Liver (tissue), 8 donors: ENCODE measurements at regions not wholly inside any gene's neighbourhood (a gene's known extent, or its start where the extent isn't known, plus 50 kb on each side); places are given as distances from the start of the nearest gene placed in this dataset.
"Not testable (repeated sequence)": the region's sequence is repeated elsewhere in the genome, so short reads cannot be mapped to it uniquely, and the experiment has no call there.

Source experiments
- DNase-seq: peaks from one replicate; pipeline ENCODE4 v3.0.0-alpha.2; 2017; ENCODE audit warnings: low spot score
- H3K27ac ChIP-seq, 2 donors: one replicate each; pipeline ENCODE4 v1.7.0; 2013; ENCODE audit warnings: inconsistent platforms in 2 of 2, low read length in 2 of 2, control low read depth in 1 of 2, low read depth in 1 of 2, mild to moderate bottlenecking in 1 of 2
- H3K27me3 ChIP-seq, 4 donors: one replicate each; pipeline versions ENCODE4 v1.6.1 to v1.7.0; 2013; ENCODE audit warnings: low read length in 3 of 4, inconsistent platforms in 1 of 4, mild to moderate bottlenecking in 1 of 4, moderate library complexity in 1 of 4; ENCODE audit not compliant: control insufficient read depth in 4 of 4, insufficient read depth in 4 of 4
- H3K36me3 ChIP-seq, 4 donors: one replicate each; pipeline versions ENCODE4 v1.6.1 to v1.7.0; 2013; ENCODE audit warnings: low read length in 3 of 4, mild to moderate bottlenecking in 3 of 4, low read depth in 1 of 4, moderate library complexity in 1 of 4; ENCODE audit not compliant: control insufficient read depth in 4 of 4, insufficient read depth in 3 of 4
- H3K4me1 ChIP-seq, 4 donors: one replicate each; pipeline versions ENCODE4 v1.6.1 to v1.7.0; 2013; ENCODE audit warnings: low read length in 3 of 4, mild to moderate bottlenecking in 3 of 4, moderate library complexity in 1 of 4; ENCODE audit not compliant: control insufficient read depth in 4 of 4, insufficient read depth in 4 of 4
- H3K4me3 ChIP-seq, 3 donors: one replicate each; pipeline versions ENCODE4 v1.6.1 to v1.7.0; 2013; ENCODE audit warnings: low read length in 3 of 3, control low read depth in 1 of 3, low read depth in 1 of 3, mild to moderate bottlenecking in 1 of 3
- H3K9ac ChIP-seq, 2 donors: one replicate each; pipeline ENCODE4 v1.7.0; 2013; ENCODE audit warnings: low read length in 2 of 2, mild to moderate bottlenecking in 2 of 2, moderate library complexity in 2 of 2, control low read depth in 1 of 2, low read depth in 1 of 2
- H3K9me3 ChIP-seq, 4 donors: one replicate each; pipeline versions ENCODE4 v1.6.1 to v1.7.0; 2013; ENCODE audit warnings: low read length in 3 of 4; ENCODE audit not compliant: control insufficient read depth in 4 of 4
- ATF3 ChIP-seq: IDR thresholded peaks from 2 replicates; pipeline ENCODE4 v1.6.1; 2016; ENCODE audit warnings: antibody characterized with exemption
- CTCF ChIP-seq: fragments of 150-350 bp; IDR thresholded peaks from 2 replicates; pipeline ENCODE4 v1.5.1; 2017; ENCODE audit warnings: improper control_type of control experiment, low read depth, low read length; ENCODE audit not compliant: missing input control
- EGR1 ChIP-seq, 2 donors: IDR thresholded peaks; 2 replicates each; pipeline ENCODE4 v1.6.1; 2016 to 2018; ENCODE audit warnings: antibody characterized with exemption in 2 of 2, low read depth in 2 of 2
- FOXA1 ChIP-seq: IDR thresholded peaks from 2 replicates; pipeline ENCODE4 v1.6.1; 2016; ENCODE audit warnings: antibody characterized with exemption
- FOXA2 ChIP-seq: IDR thresholded peaks from 2 replicates; pipeline ENCODE4 v1.6.1; 2016; ENCODE audit warnings: antibody characterized with exemption
- GABPA ChIP-seq, 2 donors: IDR thresholded peaks in 1 of 2; conservative IDR thresholded peaks in 1 of 2; 2 replicates each; pipeline ENCODE4 v1.6.1; 2016; ENCODE audit warnings: antibody characterized with exemption in 2 of 2, mild to moderate bottlenecking in 1 of 2, moderate library complexity in 1 of 2
- HNF4A ChIP-seq, 2 donors: conservative IDR thresholded peaks; 2 replicates each; pipeline ENCODE4 v1.6.1; 2016; ENCODE audit warnings: antibody characterized with exemption in 2 of 2, mild to moderate bottlenecking in 2 of 2
- HNF4G ChIP-seq: IDR thresholded peaks from 2 replicates; pipeline ENCODE4 v1.6.1; 2016; ENCODE audit warnings: antibody characterized with exemption
- JUND ChIP-seq, 2 donors: IDR thresholded peaks; 2 replicates each; pipeline ENCODE4 v1.6.1; 2016; ENCODE audit warnings: antibody characterized with exemption in 2 of 2
- MAX ChIP-seq: IDR thresholded peaks from 2 replicates; pipeline ENCODE4 v1.6.1; 2016; ENCODE audit warnings: antibody characterized with exemption
- NR2F2 ChIP-seq: IDR thresholded peaks from 2 replicates; pipeline ENCODE4 v1.6.1; 2016; ENCODE audit warnings: antibody characterized with exemption
- RAD21 ChIP-seq, 2 donors: IDR thresholded peaks; 2 replicates each; pipeline ENCODE4 v1.6.1; 2016; ENCODE audit warnings: antibody characterized with exemption in 2 of 2, mild to moderate bottlenecking in 2 of 2
- REST ChIP-seq: IDR thresholded peaks from 2 replicates; pipeline ENCODE4 v1.6.1; 2016; ENCODE audit warnings: antibody characterized with exemption, mild to moderate bottlenecking
- RXRA ChIP-seq, 2 donors: IDR thresholded peaks; 2 replicates each; pipeline ENCODE4 v1.6.1; 2017 to 2018; ENCODE audit warnings: antibody characterized with exemption in 2 of 2, mild to moderate bottlenecking in 1 of 2
- SP1 ChIP-seq: IDR thresholded peaks from 2 replicates; pipeline ENCODE4 v1.6.1; 2018; ENCODE audit warnings: antibody characterized with exemption, mild to moderate bottlenecking
- TAF1 ChIP-seq: conservative IDR thresholded peaks from 2 replicates; pipeline ENCODE4 v1.6.1; 2016; ENCODE audit warnings: antibody characterized with exemption, mild to moderate bottlenecking
- YY1 ChIP-seq: IDR thresholded peaks from 2 replicates; pipeline ENCODE4 v1.6.1; 2016; ENCODE audit warnings: antibody characterized with exemption, mild to moderate bottlenecking
- ZBTB33 ChIP-seq: IDR thresholded peaks from 2 replicates; pipeline ENCODE4 v1.6.1; 2016; ENCODE audit warnings: antibody characterized with exemption
- WGBS: extraction: QIAGEN DNeasy Blood & Tissue Kit; methylation state at CpG from one replicate; pipeline ENCODE4 v1.1.7; 2013; 5-methylcytosine and 5-hydroxymethylcytosine counted together
- donor health status: healthy.
- donor health status: healthy.
- donor health status: healthy.
- donor health status: healthy.
- donor health status: healthy.

GRCh38 chr2:11900891-11901290, 154.5 kb downstream of the LPIN1 start:
- not testable (repeated sequence) for H3K4me1 ChIP-seq, H3K4me3 ChIP-seq, DNase-seq, H3K36me3 ChIP-seq, H3K27ac ChIP-seq, H3K9ac ChIP-seq, H3K27me3 ChIP-seq, H3K9me3 ChIP-seq
- whole genome bisulfite sequencing, result 83% methylated on average over 4 of the region's 4 CpGs

- no peak for TF ChIP-seq TAF1
- TF ChIP-seq ATF3, result no peak
- TF ChIP-seq HNF4A (conservative IDR thresholded peaks at IDR 0.05), result no peak
- no peak for TF ChIP-seq YY1
- TF ChIP-seq SP1, result no peak
- TF ChIP-seq EGR1 (IDR thresholded peaks at IDR 0.05; ENCODE audit: low read depth in 2 of 2), result no peak
- no peak for TF ChIP-seq MAX
- no peak for DNase-seq
- H3K36me3 ChIP-seq, result no peaks in the 10 kb centered on the region
- H3K27me3 ChIP-seq, result no peaks in the 10 kb centered on the region
- H3K9ac ChIP-seq, result no peak overlapping the region
- WGBS, result 90% methylated on average over 16 of the region's 16 CpGs
- peaks cover 0 to 2% (median 0%) of the 10 kb centered on the region in 4 donors for H3K4me1 ChIP-seq
- no peak overlapping the region for H3K27ac ChIP-seq
- H3K9me3 ChIP-seq, result no peaks in the 10 kb centered on the region
- no peak overlapping the region for H3K4me3 ChIP-seq
Observed at GRCh38 chr2:11901351-11902069, 155.1 kb downstream of the LPIN1 start.

- Histone ChIP-seq H3K4me1 (peaks cover 0 to 2% (median 0%) of the 10 kb centered on the region in 4 donors), H3K27me3 (no peaks in the 10 kb centered on the region), H3K9me3 (no peaks in the 10 kb centered on the region), H3K4me3 (no peak overlapping the region), H3K27ac (no peak overlapping the region), H3K36me3 (no peaks in the 10 kb centered on the region), H3K9ac (no peak overlapping the region)
- TF ChIP-seq RAD21 (IDR thresholded peaks at IDR 0.05) (no peak), CTCF (no peak), FOXA2 (no peak), HNF4G (no peak), HNF4A (conservative IDR thresholded peaks at IDR 0.05) (no peak), ATF3 (no peak), RXRA (IDR thresholded peaks at IDR 0.05) (no peak), FOXA1 (no peak), GABPA (IDR thresholded peaks at IDR 0.05 in 1 of 2, conservative IDR thresholded peaks at IDR 0.05 in 1 of 2) (no peak), TAF1 (no peak), MAX (no peak), YY1 (no peak), JUND (IDR thresholded peaks at IDR 0.05) (no peak), REST (no peak), NR2F2 (no peak), EGR1 (IDR thresholded peaks at IDR 0.05; ENCODE audit: low read depth in 2 of 2) (no peak), ZBTB33 (no peak)
- no peak for DNase-seq
- 74% methylated on average over 4 of the region's 4 CpGs for WGBS
Observed at GRCh38 chr2:11903085-11903606, 156.7 kb downstream of the LPIN1 start.
